Activated CD4-positive, alpha-beta T cell treated with anti-CD3 and anti-CD28 coated beads, Interleukin-2, amount 10 ng/mL, durations not matched to agents 24 days and 14 days (primary cell): ENCODE measurements at regions not wholly inside any gene's neighbourhood (a gene's known extent, or its start where the extent isn't known, plus 50 kb on each side); places are given as distances from the start of the nearest gene placed in this dataset.
"Not testable (repeated sequence)": the region's sequence is repeated elsewhere in the genome, so short reads cannot be mapped to it uniquely, and the experiment has no call there.

Source experiments
- DNase-seq: peaks from one replicate; pipeline ENCODE4 v3.0.0; 2022
- H3K27ac Mint-ChIP-seq: one replicate; pipeline ENCODE4 v1.8.0; 2022; ENCODE audit warnings: mild to moderate bottlenecking, mixed read lengths
- H3K27me3 Mint-ChIP-seq: one replicate; pipeline ENCODE4 v1.8.0; 2022; ENCODE audit warnings: mixed read lengths
- H3K36me3 Mint-ChIP-seq: one replicate; pipeline ENCODE4 v1.8.0; 2022; ENCODE audit warnings: low read depth, mild to moderate bottlenecking, mixed read lengths
- H3K4me1 Mint-ChIP-seq: one replicate; pipeline ENCODE4 v1.8.0; 2021; ENCODE audit warnings: mixed read lengths
- H3K4me3 Mint-ChIP-seq: one replicate; pipeline ENCODE4 v1.8.0; 2022; ENCODE audit warnings: mild to moderate bottlenecking, moderate library complexity, mixed read lengths
- H3K9me3 Mint-ChIP-seq: one replicate; pipeline ENCODE4 v1.8.0; 2021; ENCODE audit warnings: mixed read lengths
- intact Hi-C: fragments of 100-400 bp; cut with micrococcal nuclease; formaldehyde crosslinking; loops from one replicate; pipeline ENCODE4 v1.15.1; 2023

DNA sequence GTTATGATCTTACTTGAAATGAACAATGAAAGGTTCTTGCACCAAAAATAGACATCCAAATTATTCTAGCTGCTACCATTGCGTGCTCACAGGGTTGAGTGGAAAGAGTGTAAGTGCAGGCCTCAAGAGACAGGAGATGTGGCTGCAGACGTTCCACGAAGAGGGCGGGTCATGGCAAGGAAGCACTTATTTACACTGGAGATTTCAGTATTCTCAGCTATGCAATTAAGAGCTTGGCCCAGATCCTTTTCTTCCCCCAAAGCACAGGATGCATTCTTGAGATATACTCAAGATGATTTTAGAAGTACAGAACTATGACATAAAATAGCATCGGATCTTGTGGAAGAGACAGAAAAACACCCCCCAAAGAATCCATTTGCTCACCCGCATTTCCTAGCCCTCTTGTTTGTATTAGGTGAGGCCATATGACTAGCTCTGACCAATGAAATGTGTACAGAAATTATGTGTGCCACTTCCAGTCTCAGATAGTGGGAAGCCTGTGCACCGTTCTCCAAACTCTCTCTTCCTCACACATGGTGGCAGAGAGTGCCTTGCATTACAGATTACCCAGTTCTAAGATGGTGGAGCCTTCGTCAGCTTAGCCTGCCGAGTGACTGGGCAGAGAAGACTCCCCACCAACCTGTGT, 261.4 kb downstream of the TTC8 start:
- no peaks in the 10 kb centered on the region for H3K4me1 Mint-ChIP-seq
- no peaks in the 10 kb centered on the region for H3K9me3 Mint-ChIP-seq
- intact Hi-C loops = no loop called here
- no peaks in the 10 kb centered on the region for H3K36me3 Mint-ChIP-seq
- H3K4me3 Mint-ChIP-seq = no peak overlapping the region
- no peak for DNase-seq
- H3K27ac Mint-ChIP-seq = no peak overlapping the region
- H3K27me3 Mint-ChIP-seq = peaks cover 2% of the 10 kb centered on the region

DNA sequence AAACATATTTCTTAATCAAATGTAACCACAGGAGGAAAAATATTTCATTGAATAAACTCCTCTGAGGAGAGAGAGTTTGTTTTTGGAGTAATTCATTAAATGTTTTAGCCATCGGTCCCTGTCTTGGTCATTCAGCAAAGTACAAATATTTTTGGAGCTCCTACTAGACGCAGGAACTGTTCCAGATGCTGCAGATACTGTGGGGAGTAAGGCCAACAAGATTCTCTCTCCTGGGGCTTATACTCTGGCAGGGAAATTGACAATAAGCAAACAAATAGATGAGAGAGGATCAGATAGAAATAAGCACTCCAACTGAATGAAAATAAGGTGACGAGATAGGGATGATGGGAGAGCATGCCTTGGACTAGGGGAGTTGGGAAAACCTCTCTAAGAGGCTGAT, 264.1 kb downstream of the TTC8 start:
- Mint-ChIP-seq H3K9me3 (no peaks in the 10 kb centered on the region), H3K36me3 (no peaks in the 10 kb centered on the region), H3K27me3 (peaks cover 2% of the 10 kb centered on the region), H3K27ac (no peak overlapping the region), H3K4me3 (no peak overlapping the region), H3K4me1 (no peaks in the 10 kb centered on the region)
- intact Hi-C loops = no loop called here
- DNase-seq = no peak

DNA sequence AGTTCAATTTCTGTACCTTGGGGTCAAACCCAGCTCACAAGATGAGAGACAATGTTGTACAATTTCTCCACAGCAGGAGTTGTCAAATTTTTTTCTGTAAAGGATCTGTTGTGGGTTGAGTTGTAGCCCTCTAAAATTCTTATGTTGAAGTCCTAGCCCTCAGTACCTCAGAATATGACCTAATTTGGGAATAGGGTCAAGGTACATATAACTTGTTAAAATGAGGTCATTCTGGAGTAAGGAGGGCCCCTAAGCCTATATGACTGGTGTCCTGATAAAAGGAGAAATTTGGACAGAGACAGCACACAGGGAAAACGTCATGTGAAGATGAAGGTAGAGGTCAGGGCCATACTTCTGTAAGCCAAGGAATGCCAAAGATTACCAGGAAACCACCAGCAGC, 264.9 kb downstream of the TTC8 start:
- H3K36me3 Mint-ChIP-seq = no peaks in the 10 kb centered on the region
- no peaks in the 10 kb centered on the region for H3K9me3 Mint-ChIP-seq
- H3K4me3 Mint-ChIP-seq = no peak overlapping the region
- H3K27ac Mint-ChIP-seq = no peak overlapping the region
- peaks cover 2% of the 10 kb centered on the region for H3K27me3 Mint-ChIP-seq
- DNase-seq = no peak
- no peaks in the 10 kb centered on the region for H3K4me1 Mint-ChIP-seq
- intact Hi-C loops = no loop called here

DNA sequence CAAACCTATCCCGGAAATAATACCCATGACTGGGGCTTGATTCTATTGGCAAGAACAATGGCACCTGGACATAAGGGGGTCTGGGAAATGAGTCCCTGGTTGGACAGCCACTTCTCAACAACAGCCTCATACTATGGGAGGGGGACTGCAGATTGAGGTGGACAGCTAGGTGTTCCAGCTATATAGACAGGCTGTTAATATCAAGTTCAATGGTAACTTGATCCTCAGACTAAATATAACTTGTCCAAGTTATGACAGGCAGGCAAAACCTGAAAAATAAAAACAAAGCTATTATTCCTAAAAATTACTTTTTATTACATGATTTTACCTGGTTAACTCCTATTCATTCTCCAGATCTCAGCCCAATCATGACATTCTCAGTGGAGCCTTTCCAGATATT, 267.3 kb downstream of the TTC8 start:
- Mint-ChIP-seq H3K27ac (no peak overlapping the region), H3K4me1 (no peaks in the 10 kb centered on the region), H3K36me3 (no peaks in the 10 kb centered on the region), H3K9me3 (no peaks in the 10 kb centered on the region), H3K27me3 (peaks cover 2% of the 10 kb centered on the region), H3K4me3 (no peak overlapping the region)
- DNase-seq = no peak
- intact Hi-C loops = no loop called here

DNA sequence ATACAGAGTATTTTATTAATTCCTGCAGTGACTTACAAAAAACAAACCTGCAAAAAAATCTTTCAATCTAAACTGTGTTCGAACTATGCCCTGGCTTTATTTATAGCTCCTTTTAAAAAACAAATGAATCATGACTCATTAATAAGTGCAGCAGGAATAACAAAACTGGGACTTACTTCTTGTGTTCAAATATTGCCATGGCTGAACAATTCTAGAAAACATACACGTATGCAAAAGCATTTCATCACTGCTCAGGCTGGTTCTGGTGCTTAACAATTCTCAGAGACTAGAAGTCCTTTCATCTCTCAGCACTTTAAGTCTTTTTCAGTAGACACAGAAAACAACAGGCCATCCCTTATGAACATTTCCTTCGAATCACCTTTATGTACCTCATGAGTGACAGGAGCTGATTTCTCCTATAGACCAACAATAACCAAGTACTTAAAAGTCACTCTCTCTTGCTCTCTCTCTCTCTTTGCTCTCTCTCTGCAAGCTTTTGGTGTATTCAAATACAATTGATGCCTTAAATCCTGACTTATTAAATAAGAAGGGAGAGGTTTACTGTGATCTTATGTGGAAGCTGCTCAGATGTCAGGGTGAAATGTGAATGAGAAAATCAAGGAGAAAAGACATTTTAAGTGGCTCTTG, 268.8 kb downstream of the TTC8 start:
- DNase-seq = no peak
- Mint-ChIP-seq H3K4me1 (no peaks in the 10 kb centered on the region), H3K9me3 (no peaks in the 10 kb centered on the region), H3K27ac (no peak overlapping the region), H3K27me3 (peaks cover 2% of the 10 kb centered on the region), H3K4me3 (no peak overlapping the region), H3K36me3 (no peaks in the 10 kb centered on the region)
- intact Hi-C loops = no loop called here

DNA sequence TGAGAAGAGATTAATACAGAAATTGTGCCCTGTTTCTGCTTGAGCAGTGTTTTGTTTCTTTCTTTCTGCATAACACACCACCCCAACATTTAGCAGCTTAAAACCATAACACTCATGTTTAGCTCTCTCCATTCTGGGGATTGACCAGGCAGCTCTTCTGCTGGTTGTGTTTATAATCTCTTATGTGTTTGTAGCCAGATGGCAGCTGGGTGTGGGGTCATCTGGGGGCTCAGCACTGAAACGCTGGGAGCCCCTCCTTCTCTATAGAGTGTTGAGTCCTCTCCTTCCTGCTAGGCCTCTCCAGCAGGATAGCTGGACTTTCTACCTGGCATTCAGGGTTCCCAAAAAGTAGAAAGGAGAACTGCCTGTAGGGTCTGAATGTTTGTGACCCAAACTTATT, 270.6 kb downstream of the TTC8 start:
- Mint-ChIP-seq H3K9me3 (no peaks in the 10 kb centered on the region), H3K27me3 (peaks cover 2% of the 10 kb centered on the region), H3K36me3 (no peaks in the 10 kb centered on the region), H3K27ac (no peak overlapping the region), H3K4me1 (no peaks in the 10 kb centered on the region), H3K4me3 (no peak overlapping the region)
- intact Hi-C loops = no loop called here
- no peak for DNase-seq

DNA sequence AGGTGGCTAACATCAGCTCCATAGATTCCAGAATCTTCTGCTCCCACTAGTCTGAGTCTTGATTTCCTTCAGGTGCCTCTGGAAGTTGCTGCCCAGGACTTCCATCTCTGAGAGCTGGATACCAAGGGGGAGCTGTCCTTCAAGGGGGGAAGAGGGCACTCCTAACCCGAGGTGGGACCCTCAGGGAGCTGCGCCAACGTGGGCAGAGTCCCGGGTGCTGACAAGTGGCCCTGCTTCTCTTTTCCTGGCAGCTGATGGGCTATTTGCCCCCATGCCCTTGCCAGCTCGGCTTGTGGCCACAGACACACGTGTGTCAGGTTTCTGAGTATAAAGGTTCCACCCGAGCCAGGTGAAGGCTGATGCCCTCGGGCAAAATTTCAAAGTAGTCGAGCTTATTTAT, 272.5 kb downstream of the TTC8 start:
- no peaks in the 10 kb centered on the region for H3K36me3 Mint-ChIP-seq
- intact Hi-C loops = no loop called here
- H3K9me3 Mint-ChIP-seq = peaks cover 1% of the 10 kb centered on the region
- no peak overlapping the region for H3K4me3 Mint-ChIP-seq
- peaks cover 3% of the 10 kb centered on the region for H3K27me3 Mint-ChIP-seq
- no peaks in the 10 kb centered on the region for H3K4me1 Mint-ChIP-seq
- no peak overlapping the region for H3K27ac Mint-ChIP-seq
- DNase-seq = no peak

DNA sequence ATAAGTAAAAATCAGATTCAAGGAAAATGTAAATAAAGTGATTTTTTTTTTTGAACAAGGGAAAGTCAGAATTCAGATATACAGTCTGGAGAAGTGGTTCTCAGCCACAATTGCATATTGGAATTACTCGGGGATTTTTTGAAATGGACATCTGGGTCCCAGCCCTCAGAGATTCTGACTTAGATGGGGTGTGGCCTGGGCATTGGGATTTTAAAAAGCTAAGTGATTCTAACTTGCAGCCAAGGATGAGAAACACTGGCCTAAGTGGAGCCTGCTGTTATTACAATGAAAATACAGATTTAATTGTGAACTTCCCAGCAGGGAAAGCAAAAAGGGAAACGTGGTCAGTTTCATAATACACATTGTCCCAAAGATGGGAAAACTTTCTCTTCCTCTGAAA, 273.8 kb downstream of the TTC8 start:
- H3K36me3 Mint-ChIP-seq = no peaks in the 10 kb centered on the region
- H3K4me3 Mint-ChIP-seq = no peak overlapping the region
- no peak for DNase-seq
- intact Hi-C loops = no loop called here
- H3K4me1 Mint-ChIP-seq = no peaks in the 10 kb centered on the region
- H3K27me3 Mint-ChIP-seq = peaks cover 9% of the 10 kb centered on the region
- peaks cover 4% of the 10 kb centered on the region for H3K9me3 Mint-ChIP-seq
- no peak overlapping the region for H3K27ac Mint-ChIP-seq

DNA sequence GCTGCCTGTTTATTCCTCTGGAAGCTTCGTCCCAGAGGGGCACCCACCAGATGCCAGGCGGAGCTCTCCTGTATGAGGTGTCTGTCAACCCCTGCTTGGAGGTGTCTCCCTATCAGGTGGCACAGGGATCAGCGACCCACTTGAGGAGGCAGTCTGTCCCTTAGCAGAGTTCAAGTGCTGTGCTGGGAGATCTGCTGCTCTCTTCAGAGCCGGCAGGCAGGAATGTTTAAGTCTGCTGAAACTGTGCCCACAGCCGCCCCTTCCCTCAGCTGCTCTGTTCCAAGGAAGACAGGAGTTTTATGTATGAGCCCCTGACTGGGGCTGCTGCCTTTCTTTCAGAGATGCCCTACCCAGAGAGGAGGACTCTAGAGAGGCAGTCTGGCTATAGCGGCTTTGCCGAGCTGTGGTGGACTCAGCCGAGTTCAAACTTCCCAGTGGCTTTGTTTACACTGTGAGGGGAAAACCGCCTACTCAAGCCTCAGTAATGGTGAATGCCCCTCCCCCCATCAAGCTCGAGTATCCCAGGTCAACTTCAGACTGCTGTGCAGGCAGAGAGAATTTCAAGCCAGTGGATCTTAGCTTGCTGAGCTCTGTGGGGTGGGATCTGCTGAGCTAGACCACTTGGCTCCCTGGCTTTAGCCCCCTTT, 279.8 kb downstream of the TTC8 start:
- H3K4me1 Mint-ChIP-seq, intact Hi-C loops, H3K4me3 Mint-ChIP-seq, DNase-seq, H3K36me3 Mint-ChIP-seq, H3K27ac Mint-ChIP-seq, H3K9me3 Mint-ChIP-seq: not testable (repeated sequence)
- peaks cover 16% of the 10 kb centered on the region for H3K27me3 Mint-ChIP-seq

DNA sequence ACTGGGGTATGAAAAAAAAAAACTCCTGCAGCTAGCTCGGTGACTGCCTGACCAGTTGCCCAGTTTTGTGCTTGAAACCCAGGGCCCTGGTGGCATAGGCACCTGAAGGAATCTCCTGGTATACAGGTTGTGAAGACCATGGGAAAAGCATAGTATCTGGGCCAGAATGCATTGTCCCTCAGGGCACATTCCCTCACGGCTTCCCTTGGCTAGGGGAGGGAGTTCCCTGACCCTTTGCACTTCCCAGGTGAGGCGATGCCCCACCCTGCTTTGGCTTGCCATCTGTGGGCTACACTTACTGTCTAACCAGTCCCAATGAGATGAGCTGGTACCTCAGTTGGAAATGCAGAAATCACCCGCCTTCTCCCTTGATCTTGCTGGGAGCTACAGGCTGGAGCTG, 280.4 kb downstream of the TTC8 start:
- peaks cover 16% of the 10 kb centered on the region for H3K27me3 Mint-ChIP-seq
- H3K9me3 Mint-ChIP-seq, H3K4me3 Mint-ChIP-seq, intact Hi-C loops, H3K4me1 Mint-ChIP-seq, H3K27ac Mint-ChIP-seq, H3K36me3 Mint-ChIP-seq, DNase-seq: not testable (repeated sequence)
